Endothelial cell of umbilical vein (primary cell): ENCODE measurements at regions not wholly inside any gene's neighbourhood (a gene's known extent, or its start where the extent isn't known, plus 50 kb on each side); places are given as distances from the start of the nearest gene placed in this dataset.

Source experiments
- BruUV-seq: library from RNA; stranded (reverse); fragments of 400-500 nt; replicated peaks from 2 replicates; lab custom pipeline; 2021; lab: Mats Ljungman, UMichigan
- CTCF ChIA-PET: fragments of 300-600, 350-600 bp; sonication (Branson Sonifier 250); formaldehyde crosslinking; loops from one replicate; lab custom pipeline; 2021; ENCODE audit warnings: antibody characterized with exemption, inconsistent platforms; lab: Charles Lee
- POLR2A ChIA-PET: fragments of 300-600, 350-600 bp; sonication (Branson Sonifier 250); formaldehyde crosslinking; loops from one replicate; lab custom pipeline; 2021; ENCODE audit warnings: antibody characterized with exemption, inconsistent platforms; lab: Charles Lee
- DNase-seq: peaks from one replicate; pipeline ENCODE4 v3.0.0-alpha.2; 2011; ENCODE audit warnings: low read depth, low spot score
- FAIRE-seq: peaks from 2 replicates; lab custom pipeline; 2011; peaks lifted over from hg19 to GRCh38; lab: Jason Lieb, UNC
- H2AFZ ChIP-seq: 2 replicates; pipeline ENCODE4 v1.6.0; 2012; ENCODE audit warnings: low read depth, low read length, control low read depth, inconsistent platforms
- H3K27ac ChIP-seq: 2 replicates; pipeline ENCODE4 v1.5.1; 2011; ENCODE audit warnings: low read depth, mild to moderate bottlenecking, control low read depth, low read length, moderate library complexity; ENCODE audit not compliant: insufficient read depth
- H3K27me3 ChIP-seq, 2 experiments: 2 replicates each; pipeline versions ENCODE4 v1.6.0 to v1.6.1; 2011; ENCODE audit warnings: low read length in 2 of 2, mixed read lengths in 1 of 2; ENCODE audit not compliant: control insufficient read depth in 2 of 2, insufficient read depth in 2 of 2
- H3K36me3 ChIP-seq, 2 experiments: 2 replicates in 1 of 2; 3 replicates in 1 of 2; pipeline ENCODE4 v1.5.1; 2011; ENCODE audit warnings: low read length in 2 of 2, mild to moderate bottlenecking in 1 of 2, moderate library complexity in 1 of 2; ENCODE audit not compliant: control insufficient read depth in 2 of 2, insufficient read depth in 2 of 2; ENCODE audit errors: extremely low read depth in 1 of 2
- H3K4me1 ChIP-seq: 3 replicates; pipeline ENCODE4 v1.5.1; 2011; ENCODE audit warnings: mild to moderate bottlenecking, low read length; ENCODE audit not compliant: control insufficient read depth, insufficient read depth; ENCODE audit errors: extremely low read depth
- H3K4me2 ChIP-seq: 2 replicates; pipeline ENCODE4 v1.6.1; 2011; ENCODE audit warnings: low read length, control low read depth, mixed read lengths; ENCODE audit not compliant: insufficient read depth
- H3K4me3 ChIP-seq, 3 experiments: fragments of 200-600 bp in 1 of 3; sonication (generic), shearing (Covaris generic) in 1 of 3; replicated peaks in 1 of 3; 2 replicates each; pipeline ENCODE4 v1.5.1; 2011 to 2016; ENCODE audit warnings: control low read depth in 3 of 3, low read length in 3 of 3, mild to moderate bottlenecking in 2 of 3, inconsistent platforms in 1 of 3, low read depth in 1 of 3, moderate library complexity in 1 of 3; ENCODE audit not compliant: insufficient read depth in 1 of 3
- H3K79me2 ChIP-seq: 2 replicates; pipeline ENCODE4 v1.6.0; 2012; ENCODE audit warnings: low read length, inconsistent platforms; ENCODE audit not compliant: control insufficient read depth, insufficient read depth
- H3K9ac ChIP-seq: replicated peaks from 2 replicates; pipeline ENCODE3; 2011; ENCODE audit warnings: low read length, control low read depth; ENCODE audit not compliant: insufficient read depth; ENCODE audit errors: extremely low read depth
- H3K9me1 ChIP-seq: replicated peaks from 3 replicates; pipeline ENCODE4 v1.6.0; 2011; ENCODE audit warnings: mild to moderate bottlenecking, low read length; ENCODE audit not compliant: control insufficient read depth, insufficient read depth; ENCODE audit errors: extremely low read depth
- H3K9me3 ChIP-seq: replicated peaks from 2 replicates; pipeline ENCODE4 v1.5.1; 2012; ENCODE audit warnings: low read length, inconsistent platforms; ENCODE audit not compliant: control insufficient read depth, insufficient read depth
- H4K20me1 ChIP-seq: replicated peaks from 2 replicates; pipeline ENCODE3; 2011; ENCODE audit warnings: mild to moderate bottlenecking, low read length; ENCODE audit not compliant: control insufficient read depth, insufficient read depth; ENCODE audit errors: extremely low read depth
- CTCF ChIP-seq, 2 donors: IDR thresholded peaks; 1 replicate in 1 of 2; 2 replicates in 1 of 2; pipeline ENCODE4 v1.5.1; 2011; ENCODE audit warnings: low read length in 2 of 2, mild to moderate bottlenecking in 2 of 2, moderate library complexity in 2 of 2, control low read depth in 1 of 2, inconsistent platforms in 1 of 2, low read depth in 1 of 2; ENCODE audit not compliant: insufficient read depth in 1 of 2; ENCODE audit errors: extremely low read depth in 1 of 2
- EZH2 ChIP-seq: IDR thresholded peaks from 2 replicates; pipeline ENCODE4 v1.6.1; 2012; ENCODE audit warnings: borderline replicate concordance, low read depth, mild to moderate bottlenecking, moderate library complexity, low read length, inconsistent platforms; ENCODE audit not compliant: severe bottlenecking
- GATA2 ChIP-seq: IDR thresholded peaks from 2 replicates; pipeline ENCODE4 v1.7.0; 2011; ENCODE audit warnings: low read depth, mild to moderate bottlenecking, moderate library complexity, mixed read lengths, low read length; ENCODE audit not compliant: insufficient read length, insufficient read depth
- JUN ChIP-seq: IDR thresholded peaks from 2 replicates; pipeline ENCODE4 v1.6.1; 2011; ENCODE audit warnings: borderline replicate concordance, low read depth; ENCODE audit not compliant: insufficient read length, insufficient read depth
- MAX ChIP-seq: IDR thresholded peaks from 2 replicates; pipeline ENCODE4 v1.6.1; 2011; ENCODE audit not compliant: insufficient read depth, insufficient read length
- MYC ChIP-seq: IDR thresholded peaks from one replicate; pipeline ENCODE4 v1.6.1; 2011; ENCODE audit warnings: mild to moderate bottlenecking, low read depth, low read length
- POLR2A ChIP-seq: IDR thresholded peaks from 2 replicates; pipeline ENCODE4 v1.6.1; 2012; ENCODE audit warnings: low read depth, mild to moderate bottlenecking, control low read depth, low read length
- POLR2AphosphoS5 ChIP-seq: IDR thresholded peaks from 2 replicates; pipeline ENCODE4 v1.6.1; 2012; ENCODE audit warnings: low read depth, mild to moderate bottlenecking, control low read depth, low read length, moderate library complexity; ENCODE audit not compliant: insufficient read depth
- dilution Hi-C: fragments of 300-500 bp; cut with MboI; formaldehyde crosslinking; loops from one replicate; pipeline ENCODE4 v1.15.0; 2019; ENCODE audit warnings: low sequenced_read_pairs; ENCODE audit not compliant: extremely low pct_ligation_motif_present
- intact Hi-C: fragments of 100-400 bp; cut with micrococcal nuclease; formaldehyde crosslinking; loops from one replicate; pipeline ENCODE4 v1.10.0; 2022

GRCh38 chr6:92737983-92738382, 681.4 kb downstream of the EPHA7 start:
- Histone ChIP-seq H3K4me1 (no peaks in the 10 kb centered on the region), H3K9me1 (no peaks in the 10 kb centered on the region), H3K4me3 (no peak overlapping the region), H3K36me3 (no peaks in the 10 kb centered on the region), H3K27me3 (no peaks in the 10 kb centered on the region), H3K79me2 (no peaks in the 10 kb centered on the region), H2AFZ (no peak overlapping the region), H3K9me3 (no peaks in the 10 kb centered on the region), H3K4me2 (no peak overlapping the region), H3K27ac (no peak overlapping the region), H4K20me1 (no peaks in the 10 kb centered on the region), H3K9ac (no peak overlapping the region)
- no TSS peak for BruUV-seq
- dilution Hi-C loops (no loop called here), intact Hi-C loops (no loop called here)
- no peak for FAIRE-seq
- ChIA-PET POLR2A (no interaction called here), CTCF (no interaction called here)
- no peak for DNase-seq
- TF ChIP-seq CTCF (IDR thresholded peaks at IDR 0.05; ENCODE audit: extremely low read depth in 1 of 2, insufficient read depth in 1 of 2, low read depth in 1 of 2, low read length in 2 of 2) (no peak), POLR2AphosphoS5 (no peak), MAX (no peak), MYC (no peak), JUN (no peak), POLR2A (no peak), GATA2 (no peak), EZH2 (no peak)
